MCF 10A (cell line): ENCODE measurements at regions not wholly inside any gene's neighbourhood (a gene's known extent, or its start where the extent isn't known, plus 50 kb on each side); places are given as distances from the start of the nearest gene placed in this dataset.

Experiments
- BruUV-seq: library from RNA; stranded (reverse); fragments of 400-500 nt; replicated peaks from 2 replicates; lab custom pipeline; 2021; lab: Mats Ljungman, UMichigan
- CTCF ChIA-PET: fragments of 300-600 bp; sonication (Branson Sonifier 250); formaldehyde crosslinking; extraction: SDS; loops from one replicate; lab custom pipeline; 2021; ENCODE audit warnings: antibody characterized with exemption, inconsistent platforms; lab: Yijun Ruan, JAX
- POLR2A ChIA-PET: fragments of 300-600, 350-650 bp; sonication (Branson Sonifier 250); formaldehyde crosslinking; extraction: SDS; loops from one replicate; lab custom pipeline; 2020; ENCODE audit warnings: antibody characterized with exemption, inconsistent platforms; lab: Yijun Ruan, JAX
- DNase-seq: peaks from one replicate; pipeline ENCODE4 v3.0.0-alpha.2; 2018; ENCODE audit not compliant: unreplicated experiment
- H3K27ac Mint-ChIP-seq: one replicate; pipeline ENCODE4 v1.8.0; 2022; ENCODE audit warnings: mild to moderate bottlenecking, low read depth, mixed read lengths; ENCODE audit not compliant: unreplicated experiment
- H3K27me3 Mint-ChIP-seq: one replicate; pipeline ENCODE4 v1.8.0; 2022; ENCODE audit warnings: mixed read lengths; ENCODE audit not compliant: insufficient read depth, unreplicated experiment
- H3K36me3 Mint-ChIP-seq: one replicate; pipeline ENCODE4 v1.8.0; 2022; ENCODE audit warnings: mild to moderate bottlenecking, moderate library complexity, mixed read lengths; ENCODE audit not compliant: insufficient read depth, unreplicated experiment
- H3K4me1 Mint-ChIP-seq: one replicate; pipeline ENCODE4 v1.8.0; 2022; ENCODE audit warnings: mixed read lengths; ENCODE audit not compliant: insufficient read depth, unreplicated experiment
- H3K4me3 Mint-ChIP-seq: one replicate; pipeline ENCODE4 v1.8.0; 2022; ENCODE audit warnings: mild to moderate bottlenecking, moderate library complexity, mixed read lengths; ENCODE audit not compliant: unreplicated experiment
- H3K9me3 Mint-ChIP-seq: one replicate; pipeline ENCODE4 v1.8.0; 2022; ENCODE audit warnings: mixed read lengths; ENCODE audit not compliant: unreplicated experiment
- CTCF ChIP-seq: fragments of 200-600 bp; IDR thresholded peaks from one replicate; pipeline ENCODE4 v1.8.0; 2022; ENCODE audit warnings: antibody characterized with exemption, mild to moderate bottlenecking; ENCODE audit not compliant: unreplicated experiment
- intact Hi-C: fragments of 100-400 bp; cut with micrococcal nuclease; formaldehyde crosslinking; loops from 2 replicates; pipeline ENCODE4 v1.14.1; 2022

DNA sequence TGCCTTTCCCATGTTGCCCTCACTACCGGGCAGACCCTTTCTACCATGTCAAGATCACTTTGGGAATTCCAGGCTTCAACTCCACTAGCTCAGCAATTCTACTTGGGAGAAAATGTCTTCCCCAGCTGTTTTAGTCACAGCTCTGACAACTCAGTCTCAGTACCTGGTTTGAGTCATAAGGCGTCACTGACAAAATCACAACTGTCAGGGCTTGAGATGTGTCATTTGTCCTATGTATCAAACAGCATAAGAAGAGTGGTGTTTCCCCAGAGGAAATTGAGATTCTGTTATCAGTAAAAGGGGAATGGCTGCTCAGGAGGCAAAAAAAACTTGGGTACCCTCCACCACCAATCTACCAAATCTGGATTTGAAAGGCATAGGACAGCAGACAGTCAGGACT, 594.9 kb upstream of the SUCLG2 start:
- no TSS peak for BruUV-seq
- no peak for DNase-seq
- Mint-ChIP-seq H3K9me3 (peaks cover 7% of the 10 kb centered on the region), H3K27ac (no peak overlapping the region), H3K4me3 (no peak overlapping the region), H3K36me3 (no peaks in the 10 kb centered on the region), H3K27me3 (no peaks in the 10 kb centered on the region), H3K4me1 (no peaks in the 10 kb centered on the region)
- TF ChIP-seq CTCF, result no peak
- intact Hi-C loops, result no loop called here
- POLR2A ChIA-PET, result no interaction called here
- CTCF ChIA-PET, result no interaction called here

DNA sequence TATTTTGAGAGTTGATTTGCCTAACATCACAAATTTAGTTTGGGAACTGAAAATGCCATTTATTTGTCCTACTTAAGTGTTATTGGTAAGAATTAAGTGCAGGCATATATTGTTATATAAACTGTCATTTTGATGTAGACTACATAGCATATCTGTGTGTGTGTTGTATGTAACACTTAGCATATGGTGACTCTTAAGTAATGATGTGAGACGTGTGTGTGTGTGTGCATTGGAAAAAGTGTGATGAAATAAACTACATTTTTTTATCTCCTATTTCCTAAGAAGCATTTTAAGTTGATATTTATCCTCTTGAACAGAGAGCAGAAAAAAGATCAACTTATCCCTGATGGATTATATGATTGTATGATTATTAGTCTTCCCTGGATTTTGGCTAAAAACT, 588.2 kb upstream of the SUCLG2 start:
- Mint-ChIP-seq H3K27ac (no peak overlapping the region), H3K4me3 (no peak overlapping the region), H3K36me3 (no peaks in the 10 kb centered on the region), H3K27me3 (no peaks in the 10 kb centered on the region), H3K4me1 (no peaks in the 10 kb centered on the region), H3K9me3 (no peaks in the 10 kb centered on the region)
- no peak for DNase-seq
- BruUV-seq, result no TSS peak
- POLR2A ChIA-PET, result interaction anchor here (0.7 kb wide), 1 partner anchor 1998 kb away, joined by 3 read pairs; no protein-coding TSS in a partner anchor
- intact Hi-C loops, result no loop called here
- CTCF ChIA-PET, result no interaction called here
- TF ChIP-seq CTCF, result no peak

- ChIA-PET CTCF (interaction anchor here (0.7 kb wide), 1 partner anchor 674 kb away, joined by 3 read pairs; no protein-coding TSS in a partner anchor), POLR2A (no interaction called here)
- Mint-ChIP-seq H3K36me3 (no peaks in the 10 kb centered on the region), H3K27ac (no peak overlapping the region), H3K27me3 (no peaks in the 10 kb centered on the region), H3K4me1 (no peaks in the 10 kb centered on the region), H3K9me3 (no peaks in the 10 kb centered on the region), H3K4me3 (no peak overlapping the region)
- DNase-seq, result no peak
- BruUV-seq, result no TSS peak
- intact Hi-C loops, result no loop called here
- TF ChIP-seq CTCF, result no peak
These were observed 585.1 kb upstream of the SUCLG2 start for GRCh38 chr3:68239542-68239941.

GRCh38 chr3:68234076-68234780, 579.8 kb upstream of the SUCLG2 start:
- Mint-ChIP-seq H3K36me3 (no peaks in the 10 kb centered on the region), H3K9me3 (peaks cover 17% of the 10 kb centered on the region), H3K4me1 (no peaks in the 10 kb centered on the region), H3K27ac (no peak overlapping the region), H3K4me3 (no peak overlapping the region), H3K27me3 (no peaks in the 10 kb centered on the region)
- TF ChIP-seq CTCF, result no peak
- DNase-seq, result no peak
- no TSS peak for BruUV-seq
- intact Hi-C loops, result no loop called here
- POLR2A ChIA-PET, result no interaction called here
- CTCF ChIA-PET, result interaction anchor here (0.6 kb wide), 1 partner anchor 1515 kb away, joined by 3 read pairs; no protein-coding TSS in a partner anchor
